GM18519 (cell line): ENCODE measurements at regions not wholly inside any gene's neighbourhood (a gene's known extent, or its start where the extent isn't known, plus 50 kb on each side); places are given as distances from the start of the nearest gene placed in this dataset.
"Not testable (repeated sequence)": the region's sequence is repeated elsewhere in the genome, so short reads cannot be mapped to it uniquely, and the experiment has no call there.

Experiments used
- ATAC-seq: cut with Tn5 transposase; IDR thresholded peaks from one replicate; pipeline ENCODE4 v1.9.1; 2021; ENCODE audit warnings: mild to moderate bottlenecking, moderate library complexity; ENCODE audit not compliant: unreplicated experiment, low FRiP score

GRCh38 chr13:112171570-112171965 lies 104.6 kb downstream of the SOX1 start:
- no peak for ATAC-seq

- no peak for ATAC-seq
Measured at GRCh38 chr13:112172017-112172416, 105.1 kb downstream of the SOX1 start.

- no peak for ATAC-seq
Measured at GRCh38 chr13:112172641-112173251, 105.8 kb downstream of the SOX1 start.

- no peak for ATAC-seq
Measured at GRCh38 chr13:112174476-112175110, 107.6 kb downstream of the SOX1 start.

GRCh38 chr13:112175162-112176075 lies 108.5 kb downstream of the SOX1 start:
- no peak for ATAC-seq

GRCh38 chr13:112176141-112177119 lies 109.5 kb downstream of the SOX1 start:
- not testable (repeated sequence) for ATAC-seq

- no peak for ATAC-seq
Measured at GRCh38 chr13:112177450-112178288, 110.7 kb downstream of the SOX1 start.

GRCh38 chr13:112178769-112179168 lies 111.8 kb downstream of the SOX1 start:
- ATAC-seq, result no peak

GRCh38 chr13:112179421-112179820 lies 112.5 kb downstream of the SOX1 start:
- no peak for ATAC-seq

GRCh38 chr13:112179995-112180394 lies 113.0 kb downstream of the SOX1 start:
- ATAC-seq, result no peak

- no peak for ATAC-seq
Measured at GRCh38 chr13:112181336-112182067, 114.6 kb downstream of the SOX1 start.

- ATAC-seq, result no peak
Measured at GRCh38 chr13:112182251-112182650, 115.3 kb downstream of the SOX1 start.

- no peak for ATAC-seq
Measured at GRCh38 chr13:112182846-112183531, 116.0 kb downstream of the SOX1 start.

GRCh38 chr13:112183532-112184090 lies 116.7 kb downstream of the SOX1 start:
- ATAC-seq, result no peak

GRCh38 chr13:112184261-112184660 lies 117.3 kb downstream of the SOX1 start:
- ATAC-seq, result no peak

- ATAC-seq, result no peak
Measured at GRCh38 chr13:112184851-112185371, 118.0 kb downstream of the SOX1 start.

GRCh38 chr13:112185466-112185865 lies 118.5 kb downstream of the SOX1 start:
- no peak for ATAC-seq

- ATAC-seq, result no peak
Measured at GRCh38 chr13:112186091-112186490, 119.1 kb downstream of the SOX1 start.
